Cardiac fibroblast (primary cell): ENCODE measurements at regions not wholly inside any gene's neighbourhood (a gene's known extent, or its start where the extent isn't known, plus 50 kb on each side); places are given as distances from the start of the nearest gene placed in this dataset.
A peak's percentile ranks its signal among the peaks of the same experiment; 100 is the strongest.

Source experiments
- DNase-seq, 2 donors: peaks; one replicate each; pipeline versions ENCODE4 v3.0.0 to v3.0.0-alpha.2; 2010; ENCODE audit warnings: low read depth in 2 of 2
- H3K4me3 ChIP-seq, 2 donors: replicated peaks in 1 of 2; 1 replicate in 1 of 2; 2 replicates in 1 of 2; pipeline ENCODE4 v1.5.1; 2011; ENCODE audit warnings: low read depth in 2 of 2, low read length in 2 of 2, mild to moderate bottlenecking in 2 of 2, moderate library complexity in 1 of 2
- CTCF ChIP-seq: IDR thresholded peaks from one replicate; pipeline ENCODE4 v1.5.1; 2011; ENCODE audit warnings: low read depth, mild to moderate bottlenecking, low read length, inconsistent platforms

- H3K4me3 ChIP-seq, result no peak overlapping the region
- no peak for TF ChIP-seq CTCF
- DNase-seq, result no peak
Observed at GRCh38 chr2:122249673-122250072, 494.2 kb downstream of the TSN start.

- H3K4me3 ChIP-seq, result no peak overlapping the region
- no peak for TF ChIP-seq CTCF
- DNase-seq, result peak in 1 of 2 donors; percentile 33
Observed at GRCh38 chr2:122251158-122251557, 495.7 kb downstream of the TSN start.

- no peak for DNase-seq
- H3K4me3 ChIP-seq, result no peak overlapping the region
- TF ChIP-seq CTCF, result no peak
Observed at GRCh38 chr2:122251566-122251965, 496.1 kb downstream of the TSN start.

- DNase-seq, result peak in 1 of 2 donors; percentile 36
- H3K4me3 ChIP-seq, result no peak overlapping the region
- TF ChIP-seq CTCF, result no peak
Observed at GRCh38 chr2:122255924-122256323, 500.5 kb downstream of the TSN start.

GRCh38 chr2:122261911-122262310 lies 506.5 kb downstream of the TSN start:
- no peak for TF ChIP-seq CTCF

GRCh38 chr2:122263746-122264145 lies 508.3 kb downstream of the TSN start:
- DNase-seq, result peak; percentile 49 to 65
- no peak overlapping the region for H3K4me3 ChIP-seq
- TF ChIP-seq CTCF, result no peak

More at GRCh38 chr2:122261911-122262310, 506.5 kb downstream of the TSN start:
- H3K4me3 ChIP-seq, result no peak overlapping the region
- no peak for DNase-seq

- H3K4me3 ChIP-seq, result no peak overlapping the region
- no peak for TF ChIP-seq CTCF
- DNase-seq, result peak; percentile 11 to 46
Observed at GRCh38 chr2:122266636-122267035, 511.2 kb downstream of the TSN start.
